Stimulated activated naive CD4-positive, alpha-beta T cell (primary cell): ENCODE measurements at regions not wholly inside any gene's neighbourhood (a gene's known extent, or its start where the extent isn't known, plus 50 kb on each side); places are given as distances from the start of the nearest gene placed in this dataset.
A peak's percentile ranks its signal among the peaks of the same experiment; 100 is the strongest.
"Not testable (repeated sequence)": the region's sequence is repeated elsewhere in the genome, so short reads cannot be mapped to it uniquely, and the experiment has no call there.

Experiments
- DNase-seq, 6 experiments: peaks; one replicate each; lab custom pipeline; 2025; lab: John Stamatoyannopoulos, UW

GRCh38 chr10:130261766-130262165, 125.6 kb downstream of the GLRX3 start:
- no peak for DNase-seq

GRCh38 chr10:130263289-130263688, 127.1 kb downstream of the GLRX3 start:
- DNase-seq = no peak

GRCh38 chr10:130265542-130265941, 129.4 kb downstream of the GLRX3 start:
- no peak for DNase-seq

GRCh38 chr10:130282492-130283218, 146.5 kb downstream of the GLRX3 start:
- no peak for DNase-seq

GRCh38 chr10:130283219-130283545, 147.0 kb downstream of the GLRX3 start:
- DNase-seq = no peak

GRCh38 chr10:130295761-130296160, 159.6 kb downstream of the GLRX3 start:
- not testable (repeated sequence) for DNase-seq

GRCh38 chr10:130300608-130301020, 164.4 kb downstream of the GLRX3 start:
- peak in 4 of 6 experiments; percentile 6 to 64 (median 29) for DNase-seq

- DNase-seq = peak; percentile 8 to 81 (median 42)
Measured at GRCh38 chr10:130301021-130301892, 165.1 kb downstream of the GLRX3 start.

GRCh38 chr10:130326954-130327353, 190.8 kb downstream of the GLRX3 start:
- DNase-seq = no peak

- DNase-seq = no peak
Measured at GRCh38 chr10:130329792-130330191, 193.6 kb downstream of the GLRX3 start.

GRCh38 chr10:130333185-130333584, 197.0 kb downstream of the GLRX3 start:
- DNase-seq = no peak

- no peak for DNase-seq
Measured at GRCh38 chr10:130335336-130335735, 199.1 kb downstream of the GLRX3 start.

- no peak for DNase-seq
Measured at GRCh38 chr10:130336617-130337304, 200.6 kb downstream of the GLRX3 start.

GRCh38 chr10:130337305-130337640, 201.1 kb downstream of the GLRX3 start:
- DNase-seq = no peak

GRCh38 chr10:130337696-130338635, 201.8 kb downstream of the GLRX3 start:
- DNase-seq = no peak

- no peak for DNase-seq
Measured at GRCh38 chr10:130338636-130339024, 202.4 kb downstream of the GLRX3 start.

GRCh38 chr10:130339091-130339490, 202.9 kb downstream of the GLRX3 start:
- DNase-seq = no peak

- no peak for DNase-seq
Measured at GRCh38 chr10:130339911-130340310, 203.7 kb downstream of the GLRX3 start.

GRCh38 chr10:130340816-130341215, 204.6 kb downstream of the GLRX3 start:
- no peak for DNase-seq

GRCh38 chr10:130341356-130341755, 205.2 kb downstream of the GLRX3 start:
- DNase-seq = no peak

GRCh38 chr10:130345728-130346127, 209.5 kb downstream of the GLRX3 start:
- DNase-seq = no peak

GRCh38 chr10:130350996-130351395, 214.8 kb downstream of the GLRX3 start:
- DNase-seq = no peak
